HFF-Myc (cell line): ENCODE measurements at regions not wholly inside any gene's neighbourhood (a gene's known extent, or its start where the extent isn't known, plus 50 kb on each side); places are given as distances from the start of the nearest gene placed in this dataset.

ENCODE experiments used
- DNase-seq: peaks from one replicate; pipeline ENCODE4 v3.0.0-alpha.2; 2011; ENCODE audit warnings: low read depth; ENCODE audit errors: extremely low read depth
- H3K4me3 ChIP-seq: replicated peaks from 2 replicates; pipeline ENCODE4 v1.5.1; 2011; ENCODE audit warnings: low read depth, mild to moderate bottlenecking, control low read depth, low read length
- CTCF ChIP-seq: IDR thresholded peaks from 2 replicates; pipeline ENCODE4 v1.5.1; 2012; ENCODE audit warnings: mild to moderate bottlenecking, low read depth, low read length, control low read depth; ENCODE audit errors: missing control alignments

DNA sequence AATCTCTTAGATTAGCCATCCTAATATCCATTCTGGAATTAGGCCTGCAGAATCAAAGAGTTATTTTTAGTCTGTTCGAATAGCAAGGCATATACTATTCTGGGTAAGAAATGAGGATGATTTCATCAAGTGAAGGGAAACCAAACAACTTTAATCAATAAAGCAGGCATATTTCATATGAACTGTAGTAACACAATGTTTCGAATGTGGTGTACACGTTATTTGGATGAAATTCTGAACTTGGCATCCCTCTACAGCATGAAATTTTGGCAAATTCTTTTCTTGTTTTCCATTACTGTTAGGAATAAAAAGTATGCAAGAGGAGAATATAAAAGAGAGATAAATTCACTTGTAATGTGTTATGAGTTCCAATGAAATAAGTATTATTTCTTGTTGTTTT is 1233.3 kb upstream of the SEL1L start:
- H3K4me3 ChIP-seq, result no peak overlapping the region
- DNase-seq, result no peak
- no peak for TF ChIP-seq CTCF

DNA sequence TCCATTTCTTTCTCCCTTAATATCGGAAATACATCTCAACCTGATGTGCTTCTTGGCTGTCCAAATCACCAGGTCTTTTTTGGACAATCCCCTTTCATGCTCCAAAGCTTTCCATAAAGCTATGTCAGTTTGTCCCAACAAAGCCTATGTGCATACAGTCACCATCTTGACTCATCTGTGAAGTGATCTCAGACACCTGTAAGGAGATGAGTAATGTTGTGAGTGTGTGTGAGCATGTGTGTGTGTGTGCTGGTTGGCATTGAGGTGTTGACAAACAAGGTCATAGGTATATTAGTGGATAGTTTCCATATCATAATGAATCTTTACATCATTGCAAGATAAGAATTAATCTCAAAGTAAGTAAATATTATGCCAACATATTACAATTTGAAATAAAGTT is 1243.3 kb upstream of the SEL1L start:
- no peak overlapping the region for H3K4me3 ChIP-seq
- TF ChIP-seq CTCF, result no peak
- no peak for DNase-seq

DNA sequence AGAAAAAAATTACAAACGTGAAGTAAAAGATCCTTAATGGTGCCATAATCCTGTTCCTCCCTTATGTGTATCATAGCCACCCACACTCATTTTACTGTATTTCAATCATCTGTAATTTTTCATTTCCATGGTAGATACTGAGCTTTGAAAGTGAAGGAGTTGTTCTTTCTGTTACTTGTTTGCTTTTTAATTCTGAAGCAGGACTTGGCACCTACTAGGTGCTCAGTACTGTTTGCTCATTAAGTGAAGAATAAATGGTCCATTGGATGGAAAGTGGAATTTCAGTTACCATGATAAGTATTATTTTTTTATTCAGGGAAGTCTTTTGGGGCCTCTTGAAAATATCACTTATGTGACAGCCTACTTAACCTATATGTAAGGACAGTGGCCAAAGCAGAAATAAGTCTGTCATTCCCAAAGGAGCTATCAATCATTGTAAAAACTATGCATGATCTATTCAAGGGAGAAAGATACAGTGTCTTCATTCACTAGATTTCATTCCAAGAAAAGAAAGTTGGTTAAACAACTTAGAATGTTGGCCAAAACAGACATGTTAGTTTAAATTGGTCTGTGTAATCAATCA is 1244.4 kb upstream of the SEL1L start:
- H3K4me3 ChIP-seq, result no peak overlapping the region
- no peak for TF ChIP-seq CTCF
- DNase-seq, result no peak

- DNase-seq, result no peak
- no peak for TF ChIP-seq CTCF
- no peak overlapping the region for H3K4me3 ChIP-seq
Measured at GRCh38 chr14:82778601-82779000, 1244.9 kb upstream of the SEL1L start.

DNA sequence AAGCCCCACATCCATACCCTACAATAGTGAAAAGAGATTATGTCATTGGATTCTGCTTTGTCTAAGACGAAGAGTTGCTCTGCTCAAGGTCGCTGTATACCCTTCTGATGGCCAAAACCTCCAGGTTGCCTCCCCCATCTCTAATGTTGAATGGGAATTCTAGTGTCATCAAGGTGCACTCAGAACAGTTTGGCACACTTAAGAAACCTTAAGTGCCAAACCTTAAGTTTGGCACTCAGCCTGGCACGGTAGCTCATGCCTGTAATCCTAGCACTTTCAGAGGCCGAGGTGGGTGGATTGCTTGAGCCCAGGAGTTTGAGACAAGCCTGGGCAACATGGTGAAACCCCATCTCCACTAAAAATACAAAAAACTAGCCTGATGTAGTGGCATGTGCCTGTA is 1245.6 kb upstream of the SEL1L start:
- DNase-seq, result no peak
- TF ChIP-seq CTCF, result no peak
- no peak overlapping the region for H3K4me3 ChIP-seq

DNA sequence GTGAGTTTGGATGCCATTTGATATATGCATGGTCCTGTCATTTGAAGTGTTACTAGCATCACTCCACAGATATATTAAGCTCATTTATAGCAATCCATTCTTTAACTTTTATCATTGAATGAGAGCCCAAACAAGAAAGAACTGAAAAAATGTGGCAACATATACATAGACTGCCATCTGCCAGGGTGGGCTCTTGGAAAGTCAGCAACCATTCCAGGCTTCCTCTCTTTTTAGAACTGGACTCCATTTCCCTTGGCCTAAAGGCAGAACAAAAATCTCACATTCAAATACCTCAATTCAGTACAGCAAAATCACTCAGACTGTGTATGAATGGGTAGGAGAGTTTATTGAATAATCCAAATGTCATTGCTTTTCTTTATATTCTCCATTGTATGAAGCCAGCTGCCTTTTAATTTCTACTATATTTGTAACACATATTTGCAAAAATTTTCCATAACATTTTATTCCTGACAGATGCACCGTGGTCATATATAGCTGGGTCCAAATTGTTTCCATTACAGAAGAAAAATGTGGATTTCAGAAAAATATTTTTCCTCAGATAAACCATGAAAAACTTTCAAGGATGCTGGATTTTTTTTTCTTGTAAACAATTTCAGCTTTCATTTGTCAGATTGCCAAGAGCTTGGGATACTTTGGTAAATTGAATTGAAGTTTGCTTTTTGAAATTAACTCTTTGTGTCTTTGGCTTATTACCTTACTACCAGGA is 1252.3 kb upstream of the SEL1L start:
- no peak for DNase-seq
- no peak for TF ChIP-seq CTCF
- H3K4me3 ChIP-seq, result no peak overlapping the region
